GM21423 (cell line): ENCODE measurements at regions not wholly inside any gene's neighbourhood (a gene's known extent, or its start where the extent isn't known, plus 50 kb on each side); places are given as distances from the start of the nearest gene placed in this dataset.
"Not testable (repeated sequence)": the region's sequence is repeated elsewhere in the genome, so short reads cannot be mapped to it uniquely, and the experiment has no call there.

Experiments used
- ATAC-seq: cut with Tn5 transposase; IDR thresholded peaks from one replicate; pipeline ENCODE4 v1.9.1; 2021; ENCODE audit warnings: mild to moderate bottlenecking, moderate library complexity; ENCODE audit not compliant: unreplicated experiment

DNA sequence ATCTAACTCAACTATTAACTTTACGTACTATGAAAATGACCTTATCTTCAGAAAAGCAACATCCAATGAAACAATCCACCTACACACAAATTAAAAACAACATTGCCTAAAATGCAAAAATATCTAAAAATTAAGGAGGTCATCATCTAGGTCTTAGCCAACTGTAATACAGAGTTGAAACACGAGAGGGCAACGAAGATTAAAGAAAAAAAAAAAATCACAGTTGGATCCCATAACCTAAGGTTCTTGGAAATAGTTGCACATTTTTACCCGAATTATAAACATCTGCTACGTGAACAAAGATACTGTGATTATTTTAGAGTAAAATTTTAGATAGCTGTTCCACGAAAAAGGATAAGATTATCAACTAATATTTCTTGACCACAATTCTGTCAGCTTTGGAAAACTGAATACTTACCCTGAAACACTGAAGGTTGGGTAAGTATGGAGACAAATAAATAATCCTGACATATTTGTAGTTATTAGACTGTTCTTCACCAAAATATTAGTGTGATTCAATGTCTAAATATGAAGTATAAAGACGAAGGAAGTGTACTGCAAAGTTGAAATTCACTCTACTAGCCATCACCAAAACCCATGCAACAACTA lies 88.0 kb upstream of the AK4 start:
- ATAC-seq: no peak

DNA sequence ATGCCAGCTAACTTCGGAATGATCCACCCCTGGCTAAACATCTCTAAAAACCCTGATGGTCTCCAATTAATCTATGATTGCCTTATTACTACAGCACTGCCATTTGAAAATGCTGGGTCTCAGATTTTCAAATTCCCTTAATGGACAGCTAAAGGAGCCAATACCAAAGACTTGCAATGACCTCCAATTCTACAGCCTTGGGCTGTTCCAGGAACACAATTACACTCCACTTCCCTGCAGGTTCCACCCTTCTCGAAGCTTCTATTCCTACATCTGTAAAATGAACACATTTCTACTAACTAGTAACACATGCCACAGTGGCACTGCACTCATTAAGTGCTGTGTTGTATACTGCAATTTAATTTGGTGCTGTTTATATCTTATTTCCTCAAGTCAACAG lies 85.7 kb upstream of the AK4 start:
- ATAC-seq: no peak

DNA sequence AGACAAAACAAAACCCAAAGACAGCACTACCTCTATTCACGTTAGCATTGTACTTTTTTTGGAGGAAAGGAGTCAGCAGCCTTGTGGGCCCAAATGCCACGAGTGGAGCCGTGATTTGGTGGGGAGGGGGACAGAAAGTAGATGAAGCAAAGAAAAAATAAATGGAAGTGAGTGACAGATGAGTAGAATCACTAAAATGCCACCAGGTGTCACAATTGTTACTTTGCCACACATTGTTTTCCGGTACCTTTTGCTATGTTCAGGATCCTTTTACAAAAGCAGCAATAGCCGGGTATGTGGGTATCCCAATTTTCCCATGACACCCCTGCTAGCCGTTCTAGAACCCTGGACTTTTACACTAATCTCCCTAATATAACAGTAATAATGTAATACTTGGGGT lies 85.0 kb upstream of the AK4 start:
- ATAC-seq: no peak

DNA sequence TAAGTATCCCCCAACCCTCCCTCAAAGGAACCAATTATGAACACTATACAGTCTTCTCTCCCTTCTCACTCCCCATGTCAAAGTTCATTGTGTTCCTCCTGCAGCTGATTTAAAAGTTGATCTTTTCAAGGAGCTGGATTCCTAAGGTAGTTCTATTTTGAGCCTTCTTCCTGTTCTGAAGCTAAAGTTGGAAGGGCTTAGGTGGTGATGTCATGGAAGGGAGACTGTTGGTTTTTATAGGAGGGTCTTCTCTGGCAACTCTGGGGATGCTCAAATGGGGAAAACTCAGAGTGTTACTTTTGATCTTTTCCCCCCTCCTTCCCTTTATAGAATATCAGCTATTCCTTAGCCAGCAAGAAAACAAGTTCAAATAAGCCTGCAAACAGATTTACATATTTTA lies 83.0 kb upstream of the AK4 start:
- ATAC-seq: no peak

DNA sequence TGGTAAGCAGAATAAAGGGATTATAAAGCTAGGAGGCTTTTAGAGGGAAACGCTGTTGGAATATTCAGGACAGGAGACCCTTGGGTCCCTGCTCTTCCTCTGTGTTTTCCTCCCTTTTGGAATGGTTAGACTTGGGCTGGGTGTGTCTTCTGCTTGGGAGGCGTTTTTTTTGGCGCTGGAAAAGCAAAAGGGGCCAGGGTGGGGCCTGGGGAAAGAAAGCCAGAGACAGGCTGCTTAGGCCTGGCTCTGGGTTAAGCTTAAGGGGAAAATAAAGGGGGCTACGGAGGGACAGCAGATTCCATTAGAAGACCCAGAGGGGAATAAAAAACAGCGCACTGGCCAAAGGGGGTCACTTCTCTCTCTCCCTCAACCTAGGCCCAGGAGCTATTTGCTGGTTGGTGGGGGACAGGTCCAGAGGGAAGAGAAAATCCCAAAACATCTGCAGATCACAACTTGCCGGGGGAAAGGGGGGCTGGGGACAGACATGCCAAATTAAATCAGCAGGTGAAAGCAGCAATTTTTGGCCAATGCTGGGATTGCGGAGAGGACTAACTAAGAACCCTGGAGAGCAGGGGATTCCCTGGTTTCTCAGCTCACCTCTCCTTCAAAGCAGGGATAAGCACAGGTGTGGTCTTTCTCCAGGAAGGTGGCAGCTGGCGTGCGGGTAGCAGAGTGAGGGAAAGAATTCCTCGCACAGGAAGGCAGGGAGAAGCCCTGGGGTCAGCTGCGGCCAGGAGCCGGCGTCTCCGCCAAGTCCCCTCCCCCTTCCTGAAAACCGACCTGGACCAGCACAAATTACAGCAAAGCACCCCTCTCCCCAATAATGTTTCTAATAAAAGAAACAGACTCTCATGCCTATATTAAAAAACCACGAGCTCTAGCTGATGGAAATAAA lies 82.2 kb upstream of the AK4 start:
- ATAC-seq: no peak

DNA sequence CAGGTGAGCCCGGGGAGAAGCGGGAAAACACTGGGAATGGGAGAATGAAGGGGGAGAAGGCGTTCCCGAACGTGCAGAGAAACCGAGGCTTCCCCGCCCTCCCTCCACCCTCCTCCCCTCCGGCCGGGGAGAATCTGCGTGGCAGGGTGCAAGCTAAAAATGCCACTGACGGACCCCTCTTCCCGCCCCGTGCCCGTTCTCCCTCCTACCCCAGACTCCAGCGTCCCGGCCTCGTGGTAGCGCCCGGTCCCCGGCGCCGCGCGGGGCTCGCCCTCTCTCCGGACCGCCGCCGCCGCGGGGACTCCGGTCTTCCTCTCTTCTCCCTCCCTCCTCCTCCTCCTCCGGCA lies 81.6 kb upstream of the AK4 start:
- no peak for ATAC-seq

DNA sequence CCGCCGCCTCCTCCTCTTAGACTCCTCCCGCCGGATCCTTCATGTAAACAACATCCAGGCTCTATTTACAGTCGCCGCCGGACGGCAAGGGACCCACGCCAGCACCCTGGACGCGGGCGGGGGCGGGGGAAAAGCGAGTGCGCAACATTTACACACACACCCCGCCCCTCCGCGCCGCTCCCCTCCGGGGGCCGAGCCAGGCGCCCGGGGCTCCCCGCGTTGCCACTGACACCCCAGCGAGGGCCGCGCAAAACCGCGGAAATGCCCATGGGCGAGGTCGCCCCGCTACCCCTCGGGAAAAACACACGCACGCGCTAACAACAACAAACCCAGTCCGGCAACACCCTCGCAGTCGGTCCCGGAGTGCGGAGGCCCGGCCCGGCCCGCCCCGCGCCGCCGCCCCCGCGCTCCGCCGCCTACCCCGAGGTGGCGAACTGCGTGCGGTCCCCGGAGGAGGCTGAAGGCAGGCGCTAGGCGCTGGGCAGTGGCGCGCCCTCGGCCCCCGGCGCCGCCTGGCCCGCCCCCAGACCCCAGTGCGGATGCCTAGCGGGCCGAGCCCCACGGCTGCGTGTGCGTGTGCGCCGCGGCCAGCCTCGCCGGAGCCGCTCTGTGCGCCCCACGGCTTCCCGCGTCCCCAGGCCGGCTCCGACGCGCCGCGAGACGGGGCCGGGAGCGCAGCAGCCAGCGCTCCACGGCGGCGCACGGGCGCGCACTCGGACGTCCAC lies 81.1 kb upstream of the AK4 start:
- ATAC-seq: peak; percentile 36

DNA sequence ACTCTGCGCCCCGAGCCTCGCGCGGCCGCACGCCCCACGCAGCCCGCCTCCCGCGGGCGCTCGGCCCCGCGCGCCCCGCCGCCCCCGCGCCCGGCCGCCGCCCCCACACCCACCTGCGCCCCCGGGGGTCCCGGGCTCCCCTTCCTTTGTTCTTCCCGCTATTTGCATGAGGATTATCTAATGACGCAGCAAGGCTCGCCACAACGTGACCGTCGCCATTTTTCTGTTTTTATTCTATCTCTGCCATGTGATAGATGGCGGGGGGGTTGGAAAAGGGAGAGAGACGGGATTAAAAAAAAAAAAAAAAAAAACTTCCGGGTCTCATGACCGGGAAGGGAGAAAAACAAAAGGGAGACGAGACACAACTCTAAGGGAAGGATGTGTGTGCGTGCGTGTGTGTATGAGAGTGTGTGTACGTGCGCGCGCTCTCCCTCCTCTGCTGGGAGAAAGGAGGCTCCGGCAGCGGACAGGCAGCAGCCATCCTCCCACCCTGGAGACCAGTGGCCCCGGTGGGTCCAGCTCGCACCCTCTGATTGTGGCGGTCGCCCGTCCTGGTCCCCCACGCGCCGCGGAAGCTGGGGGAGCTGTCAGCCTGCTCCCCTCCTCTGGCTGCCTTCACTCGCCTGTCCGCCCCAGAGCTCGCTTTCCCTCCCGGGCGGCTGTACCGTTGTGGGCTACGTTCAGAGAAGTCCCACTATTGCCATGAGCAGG lies 80.4 kb upstream of the AK4 start:
- ATAC-seq: peak; percentile 29

DNA sequence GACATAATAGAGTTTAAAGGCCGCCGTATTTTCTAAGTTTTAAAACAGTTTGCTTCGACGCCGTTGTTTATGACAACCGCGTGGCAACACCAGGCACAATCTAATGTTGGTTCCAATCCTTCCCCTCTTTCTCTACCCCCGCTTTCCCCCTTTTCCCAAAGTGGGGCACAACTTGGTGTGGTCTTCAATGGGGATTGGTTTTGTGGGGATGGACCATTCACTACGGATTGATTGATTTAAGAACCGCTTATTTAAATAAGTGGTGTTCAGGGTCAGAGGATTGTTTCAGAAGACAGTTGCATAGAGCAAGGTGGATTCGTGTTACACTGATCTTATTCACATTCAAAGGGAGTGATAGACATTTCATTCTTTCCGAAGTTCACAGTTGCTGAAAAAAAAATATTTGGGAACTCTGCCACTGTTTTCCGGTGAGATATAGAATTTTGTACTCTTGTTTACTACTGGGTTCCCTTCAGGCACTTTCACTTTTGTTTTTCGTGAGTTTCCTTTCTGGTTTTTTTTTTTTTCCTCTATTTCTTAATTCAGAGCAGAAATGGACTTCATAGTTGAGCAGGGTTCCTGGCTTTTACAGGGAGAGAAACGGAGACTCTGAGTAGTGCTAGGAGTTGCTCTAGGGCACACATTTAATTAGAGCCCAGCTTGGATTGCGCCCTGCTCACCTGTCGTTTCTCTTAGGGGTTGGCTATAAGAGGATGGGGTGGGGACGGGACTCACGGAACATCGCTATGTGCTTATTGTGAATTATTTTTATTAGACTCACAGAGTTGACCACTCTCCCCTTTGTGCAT lies 79.6 kb upstream of the AK4 start:
- no peak for ATAC-seq

DNA sequence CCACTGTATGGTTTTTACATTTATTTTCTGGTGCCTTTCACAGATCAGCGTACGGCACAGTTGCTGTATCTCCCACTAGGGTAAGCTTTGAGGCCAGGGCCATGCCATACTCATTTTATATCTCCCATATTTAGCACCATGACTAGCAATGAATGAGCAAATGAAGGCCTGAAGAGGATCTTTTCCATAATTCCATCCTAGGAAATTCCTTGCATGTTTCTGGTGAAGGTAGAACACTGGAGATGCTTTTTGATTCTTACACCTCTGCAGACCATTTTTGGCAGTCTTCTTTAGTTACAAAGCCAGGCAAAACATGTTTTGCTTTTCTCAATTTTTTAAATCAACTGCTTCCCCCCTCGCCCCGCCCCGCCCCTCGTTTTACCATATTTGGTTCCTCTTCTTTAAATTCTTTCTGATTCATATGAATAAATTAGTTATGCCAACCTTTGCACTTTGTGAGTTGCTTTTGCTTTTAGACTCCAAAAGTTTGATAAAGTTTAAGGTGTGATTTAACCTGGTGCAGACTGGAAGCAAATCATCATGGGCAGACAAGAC lies 78.9 kb upstream of the AK4 start:
- ATAC-seq: no peak

DNA sequence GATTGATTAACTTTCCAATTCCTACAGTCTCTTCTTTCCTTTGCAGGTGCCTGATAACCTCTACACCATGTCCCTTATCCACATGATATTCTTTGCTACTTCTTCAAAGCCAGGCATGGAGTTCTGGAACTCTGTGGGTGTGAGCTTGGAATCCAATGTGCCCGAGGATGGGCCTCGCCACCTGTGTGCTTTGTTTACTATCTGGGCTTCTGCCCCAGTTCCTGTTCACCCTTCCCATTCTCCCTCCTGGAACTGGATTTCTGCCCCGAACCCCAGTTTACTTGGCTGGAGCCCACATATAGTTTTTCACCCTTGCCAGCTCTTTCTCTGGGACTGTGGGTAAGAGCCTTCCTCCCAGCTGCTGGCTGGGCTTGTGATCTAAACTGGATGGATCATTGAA lies 75.2 kb upstream of the AK4 start:
- no peak for ATAC-seq

DNA sequence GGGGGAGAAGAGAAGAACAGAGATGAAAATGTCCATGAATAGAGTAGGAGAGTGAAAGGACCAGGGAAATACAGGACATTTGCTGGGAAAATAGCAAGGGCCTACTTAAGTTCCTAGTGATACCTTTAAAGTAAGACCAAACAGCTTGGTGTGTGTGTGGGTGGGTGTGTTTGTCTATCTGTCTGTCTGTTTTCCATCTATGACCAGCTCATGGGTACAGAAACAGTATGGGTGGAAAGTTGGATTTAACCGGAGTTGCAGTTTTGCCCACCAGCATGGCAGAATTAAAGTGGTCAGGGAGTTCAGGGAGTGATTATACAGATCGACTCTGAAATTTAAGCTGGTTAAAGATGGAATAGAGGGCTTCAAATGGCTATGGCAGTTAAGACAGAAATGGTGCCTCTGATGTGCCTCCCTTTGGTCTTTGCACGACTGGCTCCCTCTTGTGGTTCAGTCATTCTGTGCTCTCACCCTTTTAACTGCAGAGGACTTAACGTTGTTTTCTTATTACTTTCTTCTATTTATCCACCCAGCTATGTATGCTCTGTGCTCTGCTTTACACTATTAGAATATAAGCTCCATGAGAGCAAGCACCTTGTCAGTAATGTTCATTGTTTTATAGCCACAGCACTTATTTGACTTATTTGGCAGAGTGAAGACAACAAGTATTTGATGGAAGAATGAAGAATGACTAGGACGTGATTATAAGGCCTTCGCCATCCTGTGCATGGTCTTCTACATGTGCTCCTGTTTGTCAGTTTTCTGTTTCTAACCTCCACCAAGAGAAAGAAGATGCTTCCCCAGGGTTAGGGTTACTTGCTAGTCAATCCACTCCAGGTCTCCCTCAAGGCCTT lies 72.7 kb upstream of the AK4 start:
- ATAC-seq: peak; percentile 71

DNA sequence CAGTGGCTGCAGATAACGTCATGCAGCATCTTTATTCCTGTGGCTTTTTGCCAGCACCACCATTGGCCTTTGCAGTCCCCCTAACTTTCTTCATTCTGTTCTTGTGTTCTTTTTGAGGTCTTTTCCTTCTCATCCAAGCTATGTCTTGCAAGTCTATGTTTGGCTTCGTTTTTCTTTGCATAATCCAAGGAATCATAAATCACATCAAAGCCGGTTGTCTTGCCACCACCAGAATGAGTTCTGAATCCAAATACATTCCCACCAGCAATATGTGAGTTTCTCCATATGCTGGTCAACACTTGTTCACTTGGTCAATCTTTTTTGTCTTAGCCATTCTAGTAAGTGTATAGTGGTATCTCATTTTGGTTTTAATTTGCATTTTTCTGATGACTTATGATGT lies 70.6 kb upstream of the AK4 start:
- no peak for ATAC-seq

DNA sequence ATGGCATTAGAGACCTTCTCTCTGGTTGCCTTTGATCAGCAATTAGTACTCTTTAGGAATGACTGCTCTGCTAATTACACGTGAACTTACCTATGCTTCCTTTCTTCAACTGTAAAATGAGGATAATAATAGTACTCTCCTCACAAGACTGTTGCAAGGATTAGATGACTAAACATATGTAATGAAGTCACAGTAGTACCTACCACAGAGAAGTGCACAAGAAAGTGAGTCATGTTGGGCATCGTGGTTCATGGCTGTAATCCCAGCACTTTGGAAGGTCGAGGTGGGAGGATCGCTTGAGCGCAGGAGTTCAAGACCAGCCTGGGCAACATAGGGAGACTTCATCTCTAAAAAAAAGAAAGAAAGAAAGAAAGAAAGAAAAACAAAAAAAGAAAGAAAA lies 68.1 kb upstream of the AK4 start:
- ATAC-seq: no peak

DNA sequence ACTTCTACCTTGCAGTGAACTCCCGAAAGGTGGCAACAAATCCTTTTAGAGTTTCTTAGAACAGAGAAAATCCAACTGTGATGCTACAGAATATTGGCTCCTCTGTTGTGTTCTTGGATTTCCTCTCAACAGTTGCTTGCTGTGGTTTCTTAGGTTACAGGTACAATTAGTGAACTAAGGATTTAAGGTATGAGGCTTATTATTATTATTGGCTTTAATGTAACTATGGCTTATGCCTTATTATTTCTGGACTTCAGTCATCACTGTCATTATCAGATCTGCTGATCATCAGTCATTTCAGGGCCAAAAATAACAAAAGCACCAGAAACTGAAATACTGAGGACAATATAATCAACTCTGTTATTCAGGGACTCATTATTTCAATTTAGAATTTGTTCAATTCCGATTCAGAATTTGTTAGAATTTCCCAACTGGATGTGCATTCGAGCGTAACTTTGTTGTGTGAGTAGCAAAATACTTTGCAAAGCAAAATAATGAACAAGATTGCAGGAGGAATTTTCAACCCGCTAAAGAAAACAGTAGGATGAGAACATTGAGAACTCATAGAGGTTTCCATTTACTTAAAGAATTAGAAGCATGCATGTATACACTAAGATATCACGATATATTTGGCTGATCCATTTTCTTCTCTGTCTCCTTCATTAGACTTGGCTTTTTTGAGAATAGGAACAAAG lies 65.5 kb upstream of the AK4 start:
- ATAC-seq: no peak

DNA sequence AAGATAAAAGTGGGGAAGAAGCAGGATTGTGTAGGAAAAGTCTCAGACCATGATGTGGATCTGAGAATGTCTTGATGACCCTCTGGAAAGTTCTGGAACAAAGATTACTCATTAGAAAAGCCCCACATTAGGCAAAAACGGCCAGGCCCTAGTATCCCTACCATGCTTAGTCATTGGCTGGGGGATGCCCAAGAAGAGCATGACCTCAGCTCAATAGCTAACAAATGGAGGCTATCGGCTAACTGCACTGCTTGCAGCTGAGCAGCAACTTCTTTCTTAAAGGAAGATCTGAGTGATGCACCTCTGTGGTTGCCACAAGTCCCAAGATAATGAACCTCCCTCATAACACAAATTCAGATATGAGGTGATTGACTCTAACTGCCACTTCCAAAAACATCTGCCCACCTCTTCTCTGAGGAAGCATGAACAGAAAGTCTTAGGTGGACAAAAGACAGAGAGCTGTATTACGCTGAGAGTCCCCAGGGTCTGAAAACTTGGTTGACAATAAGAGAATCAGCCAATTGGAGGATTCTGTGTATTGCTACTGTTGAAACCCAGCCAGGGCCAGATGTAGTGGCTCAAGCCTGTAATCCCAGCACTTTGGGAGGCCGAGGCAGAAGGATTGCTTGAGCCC lies 64.6 kb upstream of the AK4 start:
- ATAC-seq: peak; percentile 61

DNA sequence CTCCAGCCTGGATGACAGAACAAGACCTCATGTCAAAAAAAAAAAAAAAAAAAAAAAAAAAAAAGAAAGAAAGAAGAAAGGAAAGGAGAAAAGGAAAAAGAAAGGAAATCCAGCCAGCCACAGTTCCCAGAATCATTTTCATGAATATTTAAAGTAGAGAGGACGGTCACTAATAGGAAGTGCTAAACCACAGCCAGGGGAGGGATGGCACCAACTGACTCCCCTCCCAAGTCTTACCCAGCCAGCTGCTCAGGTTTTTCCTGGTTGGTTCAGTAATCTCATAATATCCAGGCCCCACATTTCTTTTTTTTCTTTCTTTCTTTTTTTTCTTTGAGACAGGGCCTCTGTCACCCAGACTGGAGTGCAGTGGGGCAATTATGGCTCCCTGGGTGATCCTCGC lies 63.9 kb upstream of the AK4 start:
- ATAC-seq: no peak

DNA sequence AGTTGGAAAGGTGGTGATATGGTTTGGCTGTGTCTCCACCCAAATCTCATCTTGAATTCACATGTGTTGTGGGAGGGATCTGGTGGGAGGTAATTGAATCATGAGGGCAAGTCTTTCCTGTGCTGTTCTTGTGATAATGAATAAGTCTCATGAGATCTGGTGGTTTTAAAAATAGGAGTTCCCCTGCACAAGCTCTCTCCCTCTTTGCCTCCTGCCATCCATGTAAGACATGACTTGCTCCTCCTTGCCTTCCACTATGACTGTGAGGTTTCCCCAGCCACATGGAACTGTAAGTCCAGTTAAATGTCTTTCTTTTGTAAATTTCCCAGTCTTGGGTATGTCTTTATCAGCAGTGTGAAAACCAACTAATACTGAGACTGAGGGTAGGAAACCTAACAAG lies 60.5 kb upstream of the AK4 start:
- ATAC-seq: not testable (repeated sequence)
